HL-60/S4 (cell line): ENCODE measurements at regions not wholly inside any gene's neighbourhood (a gene's known extent, or its start where the extent isn't known, plus 50 kb on each side); places are given as distances from the start of the nearest gene placed in this dataset.

ENCODE experiments used
- in situ Hi-C: fragments of 300-500 bp; cut with MboI; formaldehyde crosslinking; loops from 2 replicates; pipeline ENCODE4 v1.14.3; 2022; ENCODE audit warnings: low sequenced_read_pairs

DNA sequence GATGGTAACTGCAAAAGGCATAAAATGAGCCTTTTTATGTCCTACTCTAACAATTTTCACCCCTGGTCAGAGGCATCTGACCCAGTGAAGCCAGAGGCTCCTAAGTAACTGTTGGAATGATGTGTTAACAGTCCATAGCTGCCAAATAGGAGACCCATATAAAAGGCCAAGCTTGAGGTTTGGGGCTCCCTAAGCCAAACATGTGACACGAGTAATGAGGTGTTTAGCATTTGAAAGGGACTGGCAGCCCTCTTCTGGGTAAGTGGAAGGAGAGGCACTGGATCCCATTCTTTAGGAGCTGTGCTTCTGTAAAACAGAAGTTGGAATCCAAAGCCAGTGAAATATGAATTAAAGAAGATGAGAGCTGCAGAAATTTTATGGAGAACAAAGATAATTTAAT, 100.6 kb upstream of the PNPLA4 start:
- in situ Hi-C loops: no loop called here

- in situ Hi-C loops: no loop called here
Observed at GRCh38 chrX:8025705-8026104, 98.5 kb upstream of the PNPLA4 start.

GRCh38 chrX:8018934-8019333, 91.7 kb upstream of the PNPLA4 start:
- in situ Hi-C loops: no loop called here

GRCh38 chrX:8010105-8010504, 82.9 kb upstream of the PNPLA4 start:
- in situ Hi-C loops: no loop called here

GRCh38 chrX:8005678-8006347, 78.6 kb upstream of the PNPLA4 start:
- in situ Hi-C loops: no loop called here

DNA sequence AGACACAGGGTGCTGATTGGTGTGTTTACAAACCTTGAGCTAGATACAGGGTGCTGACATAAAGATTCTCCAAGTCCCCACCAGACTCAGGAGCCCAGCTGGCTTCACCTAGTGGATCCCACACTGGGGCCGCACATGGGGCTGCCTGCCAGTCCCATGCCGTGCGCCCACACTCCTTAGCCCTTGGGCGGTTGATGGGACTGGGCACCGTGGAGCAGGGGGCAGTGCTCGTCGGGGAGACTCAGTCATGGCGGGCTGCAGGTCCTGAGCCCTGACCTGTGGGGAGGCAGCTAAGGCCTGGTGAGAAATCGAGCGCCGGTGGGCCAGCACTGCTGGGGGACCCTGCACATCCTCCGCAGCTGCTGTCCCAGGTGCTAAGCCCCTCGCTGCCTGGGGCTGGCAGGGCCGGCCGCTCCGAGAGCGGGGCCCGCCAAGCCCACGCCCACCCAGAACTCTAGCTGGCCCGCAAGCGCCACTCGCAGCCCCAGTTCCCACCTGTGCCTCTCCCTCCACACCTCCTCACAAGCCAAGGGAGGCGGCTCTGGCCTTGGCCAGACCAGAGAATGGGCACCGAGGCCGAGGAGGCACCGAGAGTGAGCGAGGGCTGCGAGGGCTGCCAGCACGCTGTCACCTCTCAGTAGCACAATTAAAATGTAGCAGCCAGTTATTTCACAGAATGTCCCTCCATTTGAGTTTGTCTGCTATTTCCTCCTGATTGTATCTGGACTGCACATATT, 76.1 kb upstream of the PNPLA4 start:
- in situ Hi-C loops: no loop called here

GRCh38 chrX:7996851-7997250, 69.6 kb upstream of the PNPLA4 start:
- in situ Hi-C loops: loop anchor here (25.0 kb wide), 1 partner anchor 740 kb away; the partner anchor contains the start of gene ANOS1

DNA sequence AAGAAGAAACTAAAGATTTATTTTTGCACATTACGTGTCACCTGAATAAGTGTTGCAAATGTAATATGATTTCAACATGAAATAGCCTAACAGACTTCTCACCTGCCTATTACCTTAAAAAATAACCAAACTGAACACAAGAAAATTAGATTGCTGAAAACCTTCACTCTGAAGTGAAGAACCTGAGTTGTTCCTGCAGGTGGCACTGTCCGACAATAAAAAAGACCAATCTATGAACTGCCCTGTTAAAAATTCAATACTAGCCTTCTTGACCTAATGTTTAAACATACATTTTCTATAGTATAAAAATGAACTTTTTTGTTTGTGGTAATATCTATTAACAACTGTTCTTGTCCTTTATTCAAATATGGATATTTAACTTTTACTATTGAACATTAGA, 69.2 kb upstream of the PNPLA4 start:
- in situ Hi-C loops: loop anchor here (25.0 kb wide), 1 partner anchor 741 kb away; the partner anchor contains the start of gene ANOS1

DNA sequence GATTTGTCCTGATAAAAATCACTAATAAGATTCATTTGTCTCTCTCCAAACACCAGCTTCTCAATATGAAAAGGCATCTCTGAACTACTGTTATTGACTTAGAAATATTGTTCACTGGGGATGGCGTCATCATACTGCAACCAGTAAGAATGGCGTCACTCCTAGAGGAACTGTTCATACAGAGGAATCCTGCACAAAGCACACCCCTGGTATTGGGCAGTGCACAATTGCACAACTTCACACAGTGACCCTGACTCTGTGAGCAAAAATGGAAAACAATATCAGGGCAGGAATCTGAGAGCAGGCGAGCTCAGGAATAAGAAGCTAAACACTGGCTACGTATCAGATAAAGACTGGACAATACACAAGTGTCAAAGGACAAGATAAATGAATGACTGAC, 66.7 kb upstream of the PNPLA4 start:
- in situ Hi-C loops: loop anchor here (25.0 kb wide), 1 partner anchor 743 kb away; the partner anchor contains the start of gene ANOS1

GRCh38 chrX:7988013-7988759, 61.0 kb upstream of the PNPLA4 start:
- in situ Hi-C loops: loop anchor here (25.0 kb wide), 1 partner anchor 749 kb away; the partner anchor contains the start of gene ANOS1

- in situ Hi-C loops: loop anchor here (25.0 kb wide), 1 partner anchor 750 kb away; the partner anchor contains the start of gene ANOS1
Observed at GRCh38 chrX:7987160-7988012, 60.2 kb upstream of the PNPLA4 start.

- in situ Hi-C loops: loop anchor here (25.0 kb wide), 1 partner anchor 751 kb away; the partner anchor contains the start of gene ANOS1
Observed at GRCh38 chrX:7986738-7987137, 59.5 kb upstream of the PNPLA4 start.

DNA sequence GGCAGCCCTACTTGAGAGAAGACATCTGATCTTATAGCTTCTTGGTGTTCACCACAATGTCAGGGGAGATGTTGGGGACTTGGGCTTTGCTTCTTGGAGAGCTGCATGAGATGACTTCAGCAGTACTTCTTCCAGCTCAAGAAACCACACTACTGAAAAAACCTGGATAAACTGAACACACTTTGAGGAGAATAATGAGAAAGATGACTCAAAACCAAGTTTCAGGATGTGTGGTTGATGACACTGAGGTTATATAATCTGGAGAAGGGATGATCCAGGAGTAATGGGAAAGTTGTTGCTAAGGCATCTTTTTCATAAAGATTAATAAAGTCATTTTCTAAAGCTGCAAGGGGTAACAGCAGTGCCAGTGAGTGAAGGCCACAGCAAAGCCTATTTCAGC, 58.4 kb upstream of the PNPLA4 start:
- in situ Hi-C loops: loop anchor here (25.0 kb wide), 1 partner anchor 752 kb away; the partner anchor contains the start of gene ANOS1

DNA sequence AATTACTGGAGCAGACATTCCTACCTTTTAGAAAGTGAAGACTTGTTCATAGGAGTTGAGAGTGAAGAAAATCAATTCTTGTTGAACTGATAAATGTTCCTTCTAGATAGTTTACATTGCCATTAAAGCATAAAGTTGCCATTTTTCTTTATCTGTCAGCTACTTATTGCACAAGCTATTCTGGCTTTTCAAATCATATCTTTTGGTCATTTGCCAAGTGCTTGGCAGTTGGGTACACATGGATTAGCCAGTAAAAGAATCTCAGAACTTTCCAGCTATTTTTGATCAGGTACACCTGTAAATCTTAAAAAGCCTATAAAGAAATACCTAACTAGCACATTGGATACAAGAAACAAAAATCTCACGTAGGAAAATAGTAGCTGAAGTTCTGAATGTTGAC, 56.4 kb upstream of the PNPLA4 start:
- in situ Hi-C loops: loop anchor here (25.0 kb wide), 1 partner anchor 754 kb away; the partner anchor contains the start of gene ANOS1
